GM18867 (cell line): ENCODE measurements at regions not wholly inside any gene's neighbourhood (a gene's known extent, or its start where the extent isn't known, plus 50 kb on each side); places are given as distances from the start of the nearest gene placed in this dataset.

ENCODE experiments used
- ATAC-seq: cut with Tn5 transposase; IDR thresholded peaks from one replicate; pipeline ENCODE4 v1.9.1; 2021; ENCODE audit warnings: mild to moderate bottlenecking, moderate library complexity; ENCODE audit not compliant: unreplicated experiment

DNA sequence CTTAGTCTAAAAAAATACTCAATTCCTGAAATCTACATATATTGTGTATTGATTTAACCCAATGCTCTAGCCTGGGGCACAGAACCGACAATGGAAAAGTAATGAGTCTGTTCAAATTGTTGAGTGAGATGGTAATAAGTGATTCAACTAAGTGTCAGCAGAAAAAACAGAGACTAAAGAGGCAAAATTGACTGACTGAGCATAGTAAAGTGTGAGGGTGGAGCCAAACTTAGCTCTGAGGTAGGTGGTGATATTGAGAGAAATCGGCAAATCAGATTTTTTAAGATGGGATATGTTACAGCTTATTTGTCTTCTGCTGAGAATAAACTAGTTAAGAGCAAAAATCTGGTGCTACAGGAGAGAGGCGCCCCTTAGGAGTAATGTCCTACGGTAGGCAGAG is 764.0 kb upstream of the LRRN3 start:
- no peak for ATAC-seq

DNA sequence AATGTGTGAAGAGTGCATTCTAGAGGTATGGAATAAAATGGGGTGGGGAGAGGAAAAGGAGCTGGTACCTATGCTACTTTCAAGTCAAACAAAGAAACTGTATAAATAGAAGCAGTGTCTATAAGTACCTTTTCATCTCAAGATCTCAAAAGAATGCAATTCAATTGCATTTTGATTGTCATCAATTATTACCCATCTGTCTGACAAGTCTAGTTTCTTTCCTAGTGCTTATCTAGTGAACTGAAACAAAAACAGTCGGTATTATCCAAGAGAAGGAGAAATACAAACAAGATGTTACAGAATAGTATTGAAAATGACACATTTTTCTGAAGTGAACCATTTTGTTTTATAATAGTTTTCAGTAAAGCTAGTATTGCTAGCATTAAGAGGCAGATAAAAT is 754.5 kb upstream of the LRRN3 start:
- ATAC-seq, result no peak

DNA sequence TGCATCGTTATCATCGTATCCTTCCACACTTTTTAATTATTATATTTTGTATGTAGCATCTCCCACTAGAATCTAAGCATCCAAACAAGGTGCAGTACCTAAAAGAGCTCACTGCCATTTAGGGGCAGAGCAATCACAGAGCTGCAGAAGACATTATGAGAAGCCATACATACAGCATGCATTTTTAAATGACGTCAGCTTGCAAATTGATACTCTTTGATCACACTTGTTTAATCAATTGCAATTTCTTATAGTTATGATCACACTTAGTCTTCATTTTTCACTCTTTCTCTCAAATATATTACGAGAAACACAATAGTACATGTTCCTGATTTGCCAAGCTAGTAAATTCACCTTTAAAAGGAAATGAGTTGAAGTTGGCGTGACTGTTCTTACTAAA is 753.3 kb upstream of the LRRN3 start:
- ATAC-seq, result no peak

DNA sequence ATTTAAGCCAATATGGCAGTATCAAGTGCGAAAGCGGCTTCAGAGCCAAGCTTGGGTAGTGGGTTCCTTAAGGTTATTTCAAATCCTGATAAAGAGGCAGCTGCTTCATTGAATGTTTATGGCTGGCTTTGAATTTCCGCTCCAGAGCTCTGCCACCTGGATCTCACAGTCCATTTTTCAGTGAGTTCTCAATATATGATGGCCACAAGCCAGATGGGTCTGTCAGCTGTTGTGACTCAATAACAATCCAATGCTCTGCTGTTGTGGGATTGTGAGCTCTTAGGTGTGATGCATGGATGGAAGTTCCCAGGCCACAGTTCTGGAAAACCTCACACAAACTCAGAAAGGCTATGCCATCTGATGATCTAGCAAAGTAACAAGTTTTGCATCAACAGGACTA is 743.8 kb upstream of the LRRN3 start:
- no peak for ATAC-seq

DNA sequence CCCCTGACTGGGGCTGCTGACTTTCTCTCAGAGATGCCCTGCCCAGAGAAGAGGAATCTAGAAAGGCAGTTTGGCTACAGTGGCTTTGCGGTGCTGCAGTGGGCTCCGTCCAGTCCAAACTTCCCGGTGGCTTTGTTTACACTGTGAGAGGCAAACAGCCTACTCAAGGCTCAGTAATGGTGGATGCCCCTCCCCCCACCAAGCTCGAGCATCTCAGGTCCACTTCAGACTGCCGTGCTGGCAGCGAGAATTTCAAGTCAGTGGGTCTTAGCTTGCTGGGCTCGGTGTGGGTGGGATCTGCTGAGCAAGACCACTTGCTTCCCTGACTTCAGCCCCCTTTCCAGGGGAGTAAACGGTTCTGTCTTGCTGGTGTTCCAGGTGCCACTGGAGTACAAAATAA is 734.5 kb upstream of the LRRN3 start:
- no peak for ATAC-seq

DNA sequence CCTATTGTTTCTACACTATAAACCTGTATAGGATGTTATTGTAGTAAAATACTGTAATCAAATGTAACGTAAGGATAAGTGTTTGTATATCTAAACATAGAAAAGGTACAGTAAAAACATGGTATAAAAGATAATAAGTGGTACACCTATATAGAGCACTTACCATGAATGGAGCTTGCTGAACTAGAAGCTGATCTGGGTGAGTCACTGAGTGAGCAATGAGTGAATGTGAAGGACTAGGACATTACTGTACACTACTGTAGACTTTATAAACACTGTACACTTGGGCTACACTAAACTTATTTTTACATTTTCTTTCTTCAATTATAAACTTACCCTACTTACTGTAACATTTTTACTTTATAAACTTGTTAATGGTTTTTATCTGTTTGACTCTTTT is 732.9 kb upstream of the LRRN3 start:
- no peak for ATAC-seq

DNA sequence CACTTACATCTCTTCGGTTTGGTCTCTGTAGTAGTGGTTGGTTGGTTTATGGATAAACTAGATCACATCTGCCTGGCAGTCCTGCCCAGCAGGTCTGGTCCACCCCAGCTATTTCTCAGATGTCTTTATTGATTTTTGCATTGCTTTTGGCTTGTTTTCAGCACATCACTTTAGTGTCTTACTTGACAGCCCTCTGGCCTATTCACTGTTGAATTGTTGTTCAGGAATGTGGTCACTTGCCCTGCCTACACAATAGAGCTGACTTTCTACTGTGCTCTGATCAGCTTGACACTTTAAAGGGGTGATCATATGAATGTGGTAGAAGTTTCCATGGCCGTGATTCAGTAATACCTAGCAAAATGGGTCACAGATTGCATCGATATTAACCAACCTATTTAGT is 719.2 kb upstream of the LRRN3 start:
- ATAC-seq, result no peak

DNA sequence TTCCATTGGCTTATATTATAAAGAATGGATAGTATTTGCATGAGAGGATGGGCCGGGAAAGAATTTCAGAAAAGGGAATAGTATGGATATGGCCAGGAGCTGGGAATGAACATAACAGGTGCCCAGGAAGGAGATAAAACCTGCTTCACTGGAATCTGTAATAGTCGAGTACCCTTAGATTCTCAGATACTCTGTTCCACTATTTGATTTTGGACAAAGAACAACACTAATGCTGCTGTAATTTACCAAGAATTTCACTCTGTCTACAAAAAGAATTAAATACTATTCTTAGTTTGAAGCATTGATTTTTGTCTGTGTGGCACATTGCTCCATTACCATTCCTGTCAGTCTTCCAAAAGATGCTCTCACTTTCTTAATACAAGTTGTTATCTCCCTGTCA is 718.2 kb upstream of the LRRN3 start:
- no peak for ATAC-seq

DNA sequence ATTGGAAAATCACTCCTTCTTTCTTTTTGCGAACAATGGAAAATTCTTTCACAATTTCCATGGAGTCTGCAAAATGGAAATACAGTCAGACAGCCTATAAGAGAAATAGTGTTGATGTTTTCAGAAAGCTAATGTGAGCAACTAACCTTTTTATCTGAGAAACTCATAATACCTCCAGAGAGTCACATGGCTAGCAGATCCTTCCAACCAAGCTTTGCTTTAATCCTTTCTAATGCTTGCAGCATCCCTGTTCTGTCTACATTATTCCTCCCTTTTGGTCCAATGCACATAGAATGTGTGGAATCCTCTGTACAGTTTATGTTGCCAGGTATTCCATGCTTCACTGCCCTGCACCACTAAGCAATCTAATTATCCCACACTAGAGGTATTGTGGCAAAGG is 717.5 kb upstream of the LRRN3 start:
- no peak for ATAC-seq

DNA sequence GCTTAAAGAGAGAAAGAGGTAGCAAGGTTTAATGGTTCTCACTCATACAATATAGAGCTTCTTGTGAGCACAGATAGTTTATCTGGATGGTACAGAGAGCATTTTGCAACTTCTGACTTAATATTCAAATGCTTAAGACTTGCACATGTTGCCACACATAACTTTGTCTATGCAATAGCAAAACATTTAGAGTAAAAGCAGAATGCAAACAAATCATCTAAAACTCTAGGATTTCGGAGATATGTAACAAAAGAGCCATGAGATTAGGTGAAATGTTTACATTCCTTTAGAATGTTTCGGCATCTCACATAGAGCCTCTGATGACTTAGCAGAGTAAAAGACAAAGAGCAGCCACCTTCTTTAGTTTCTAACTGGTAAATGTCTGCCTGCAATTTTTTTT is 717.1 kb upstream of the LRRN3 start:
- ATAC-seq, result no peak

DNA sequence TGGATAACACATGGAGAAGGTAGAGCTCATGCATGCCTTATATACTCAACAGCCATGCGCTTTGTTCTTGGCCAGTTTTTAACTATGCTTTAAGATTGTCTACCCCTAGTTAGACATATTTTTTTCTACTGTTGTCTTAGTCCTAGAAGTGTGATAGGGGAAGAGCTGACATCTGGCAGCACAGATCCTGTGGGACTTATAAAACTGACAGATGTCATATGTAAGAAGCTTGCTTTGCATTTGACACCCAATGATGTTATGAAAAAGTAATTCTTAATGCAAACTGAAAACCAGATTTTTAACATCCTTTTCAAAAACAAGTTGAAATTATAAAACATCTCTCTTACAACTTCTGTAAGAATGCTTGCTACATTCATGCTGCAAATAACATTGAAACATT is 715.9 kb upstream of the LRRN3 start:
- ATAC-seq, result no peak

DNA sequence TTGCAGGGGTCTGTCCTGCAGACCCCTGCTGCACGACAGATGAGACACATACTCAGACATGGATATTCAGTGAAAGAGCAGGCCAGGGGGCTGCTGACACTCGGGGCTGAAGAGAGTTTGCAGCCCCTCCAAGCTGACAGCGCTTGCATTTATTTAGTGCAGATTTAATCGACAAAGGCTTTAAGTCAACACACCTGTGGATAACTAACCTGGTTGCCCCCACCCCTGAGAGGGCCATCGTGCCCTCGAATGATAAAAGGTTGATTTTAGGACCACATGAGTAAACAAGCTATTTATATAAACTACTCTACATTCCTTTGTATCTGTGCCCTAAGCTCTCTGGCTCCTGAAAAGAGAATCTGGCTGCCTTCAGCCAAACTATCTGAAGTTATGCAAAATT is 708.2 kb upstream of the LRRN3 start:
- ATAC-seq, result no peak

DNA sequence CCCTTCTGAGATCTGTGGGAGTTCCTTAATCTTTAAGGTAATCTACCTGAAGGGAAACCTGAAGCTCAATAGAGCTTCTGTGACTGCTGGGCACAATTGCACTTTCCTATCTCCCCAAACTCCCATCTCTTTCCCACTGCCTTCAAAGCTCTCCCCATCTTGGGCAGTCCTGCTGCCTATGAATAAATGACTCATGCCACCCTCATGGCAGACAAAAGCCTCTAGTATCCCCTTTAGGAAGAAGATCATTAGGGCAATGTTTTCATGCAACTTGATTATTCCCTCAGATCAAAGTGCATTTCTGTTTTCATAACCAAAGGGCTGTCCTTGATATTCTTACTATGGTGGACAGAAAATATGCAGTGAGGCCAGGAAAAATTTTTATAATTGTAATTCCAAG is 704.9 kb upstream of the LRRN3 start:
- ATAC-seq, result no peak

DNA sequence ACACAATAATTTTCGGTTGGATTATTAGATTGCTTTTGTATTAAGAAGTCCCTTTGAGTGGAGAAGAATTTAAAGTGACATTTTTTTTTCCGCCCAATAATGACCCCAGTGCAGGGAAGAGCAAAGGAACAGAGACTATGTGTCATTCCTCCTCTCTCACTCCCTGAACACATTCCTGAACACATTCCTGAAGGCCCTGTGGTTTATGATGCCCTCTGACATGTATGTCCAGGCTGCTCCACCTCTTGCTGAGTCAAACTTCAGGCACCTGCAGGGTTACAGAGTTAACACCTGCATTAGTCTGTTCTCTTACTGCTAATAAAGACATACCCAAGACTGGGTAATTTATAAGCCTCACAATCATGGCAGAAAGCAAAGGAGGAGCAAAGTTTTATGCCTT is 704.0 kb upstream of the LRRN3 start:
- no peak for ATAC-seq

DNA sequence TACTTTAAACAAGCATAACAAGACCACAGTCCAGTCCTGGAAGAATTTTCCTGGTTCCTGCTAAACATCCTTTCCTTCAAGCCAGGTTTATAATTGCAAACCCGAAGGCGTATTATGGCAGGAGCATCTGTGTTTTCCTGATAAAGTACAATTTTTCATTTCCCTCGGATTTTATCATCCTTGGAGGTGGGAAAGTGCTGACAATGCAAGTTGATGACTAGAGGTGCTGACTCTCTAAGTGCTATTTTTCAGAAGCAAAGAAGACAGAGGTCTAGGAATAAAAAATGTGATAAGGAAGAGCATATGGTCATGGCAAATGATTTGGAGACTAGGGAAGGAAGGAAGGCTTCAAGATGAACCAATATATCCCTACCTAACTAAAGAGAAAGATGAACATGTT is 703.2 kb upstream of the LRRN3 start:
- no peak for ATAC-seq

DNA sequence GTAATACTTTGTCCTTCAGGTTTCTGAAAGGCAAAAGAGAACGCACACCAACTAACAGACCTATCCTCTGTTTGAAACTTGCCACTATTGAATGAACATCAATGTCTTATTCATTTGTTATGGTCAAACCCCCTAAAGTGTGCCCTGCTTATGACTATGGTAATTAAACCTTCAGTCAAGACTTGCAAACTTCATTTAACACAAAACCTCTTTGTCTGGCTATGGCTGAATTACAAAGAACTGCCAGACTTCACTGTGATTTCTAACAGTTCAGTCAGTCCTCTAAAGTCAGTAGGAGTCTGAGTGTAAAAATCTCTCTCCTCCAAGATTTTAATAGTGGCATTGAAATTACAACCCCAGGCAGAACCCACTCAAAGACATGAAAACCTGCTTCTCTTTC is 702.5 kb upstream of the LRRN3 start:
- no peak for ATAC-seq

DNA sequence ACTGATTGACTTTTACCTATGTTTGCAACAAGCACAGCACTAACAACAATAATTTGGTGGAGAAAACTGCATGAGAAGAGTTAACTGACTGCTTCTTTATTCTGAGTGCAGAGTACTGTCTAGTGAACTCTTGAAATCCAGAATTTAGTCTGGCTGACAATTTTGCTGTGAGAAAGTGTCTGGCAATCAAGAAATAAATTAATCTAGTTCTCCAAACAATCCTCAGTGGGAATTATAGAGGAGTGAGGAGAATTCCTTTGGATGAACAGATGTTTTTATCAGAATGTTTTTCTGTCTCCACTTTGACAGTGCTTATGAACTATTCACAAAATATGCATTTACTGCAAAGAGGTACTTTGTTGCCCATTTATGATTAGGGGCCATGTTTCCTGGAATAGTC is 694.9 kb upstream of the LRRN3 start:
- no peak for ATAC-seq

DNA sequence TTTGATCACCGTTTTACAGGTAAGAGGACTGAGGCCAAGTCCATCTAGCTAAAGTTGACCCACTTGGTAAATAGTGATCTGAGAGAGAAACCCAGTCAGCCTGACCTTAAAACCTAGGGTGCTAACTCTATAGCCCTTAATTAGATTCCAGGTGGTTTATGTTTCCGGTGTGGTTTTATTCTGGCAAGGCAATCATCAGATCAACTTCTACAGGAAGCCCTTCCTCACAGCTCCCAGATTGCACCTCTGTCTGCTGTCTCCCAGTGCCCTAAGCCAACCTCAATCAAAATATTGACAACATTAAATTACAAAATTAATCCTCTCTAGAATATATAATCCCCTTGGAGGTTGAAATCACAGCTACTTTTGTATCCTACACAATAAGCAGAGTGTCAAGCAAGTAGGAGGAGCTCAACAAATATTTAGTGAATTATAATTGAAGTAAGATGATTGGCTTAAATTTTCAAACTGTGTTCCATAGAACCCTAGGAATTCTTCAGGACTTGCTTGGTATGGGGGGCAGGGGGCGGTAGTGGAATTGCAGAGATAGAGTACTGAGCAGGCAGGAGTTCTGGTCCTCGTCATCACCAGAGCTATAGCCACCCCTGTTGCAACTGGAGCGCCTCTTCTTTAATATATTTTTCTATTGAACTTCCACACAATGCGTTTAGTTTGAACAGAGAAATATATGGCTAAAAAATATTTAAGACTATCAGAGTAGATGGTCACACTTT is 692.8 kb upstream of the LRRN3 start:
- no peak for ATAC-seq

DNA sequence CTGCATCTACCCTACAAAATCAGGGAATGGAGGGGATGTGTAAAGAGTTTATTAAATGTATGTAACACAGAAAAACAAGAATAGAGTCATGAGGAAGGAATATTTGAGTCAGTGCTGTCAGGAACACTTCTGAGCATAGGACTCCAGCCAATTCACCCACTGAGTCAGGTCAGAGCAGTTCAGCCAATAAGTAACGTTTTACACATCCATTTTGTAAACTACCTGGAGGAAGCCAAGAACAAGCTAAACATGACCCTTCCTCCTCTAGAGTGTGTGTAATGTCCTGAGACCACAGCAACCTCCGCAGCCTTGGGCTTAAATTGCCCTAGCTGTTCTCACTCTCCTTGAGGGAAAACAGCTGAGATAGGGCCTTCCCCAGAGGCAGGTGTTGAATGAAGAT is 691.5 kb upstream of the LRRN3 start:
- ATAC-seq, result no peak

DNA sequence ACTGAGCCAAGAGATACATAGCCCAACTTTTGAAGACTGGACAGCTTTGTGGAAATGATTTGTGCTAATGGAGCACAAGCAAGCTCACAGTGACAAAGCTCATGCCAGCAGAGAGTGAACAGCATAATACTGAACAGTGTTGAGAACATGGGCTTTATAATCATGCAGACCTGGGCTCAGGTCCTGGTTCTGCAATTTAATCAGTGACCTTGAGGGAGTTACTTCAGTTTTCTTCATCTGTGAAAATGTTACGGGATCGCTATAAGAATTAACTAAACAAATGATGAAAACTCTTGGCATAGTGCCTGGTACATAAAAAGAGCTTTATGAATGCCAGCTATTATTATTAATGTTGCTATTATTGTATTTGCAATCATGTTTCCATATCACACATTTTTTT is 690.5 kb upstream of the LRRN3 start:
- ATAC-seq, result no peak

DNA sequence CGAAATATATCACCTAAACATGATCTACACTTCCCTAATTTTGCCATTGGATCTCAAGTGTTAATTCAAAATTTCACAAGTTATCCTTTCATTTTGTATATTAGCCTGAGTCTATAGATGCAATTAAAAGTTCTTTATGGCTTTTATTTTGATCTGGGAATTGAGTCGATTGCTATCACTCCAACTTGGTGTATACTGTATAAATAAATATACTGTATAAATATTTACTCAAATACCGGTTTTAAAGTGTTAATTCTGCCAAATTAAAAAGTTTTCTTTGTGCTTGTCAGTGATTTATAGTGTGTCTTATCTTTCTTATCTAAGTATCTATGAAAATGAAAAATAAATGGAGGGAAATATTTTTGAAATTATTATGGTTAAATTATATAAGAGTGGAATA is 683.7 kb upstream of the LRRN3 start:
- ATAC-seq, result no peak

DNA sequence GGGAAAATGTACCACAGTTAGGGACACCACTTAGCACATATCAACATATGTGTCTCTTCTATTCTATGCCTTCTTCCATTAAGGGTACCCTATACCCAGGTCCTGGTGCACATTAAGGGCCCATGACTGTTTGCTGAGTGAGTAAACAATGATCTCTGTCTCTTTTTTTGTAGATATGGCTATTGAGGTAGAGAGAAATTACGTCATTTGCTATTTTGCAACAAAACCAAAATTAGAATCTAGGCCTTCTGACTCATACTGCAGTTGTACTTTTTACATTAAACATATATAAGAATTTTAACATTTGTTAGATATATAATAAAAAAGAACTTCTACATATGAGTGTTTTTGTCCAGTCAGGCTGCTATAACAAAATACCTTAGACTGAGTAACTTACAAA is 683.2 kb upstream of the LRRN3 start:
- ATAC-seq, result no peak

DNA sequence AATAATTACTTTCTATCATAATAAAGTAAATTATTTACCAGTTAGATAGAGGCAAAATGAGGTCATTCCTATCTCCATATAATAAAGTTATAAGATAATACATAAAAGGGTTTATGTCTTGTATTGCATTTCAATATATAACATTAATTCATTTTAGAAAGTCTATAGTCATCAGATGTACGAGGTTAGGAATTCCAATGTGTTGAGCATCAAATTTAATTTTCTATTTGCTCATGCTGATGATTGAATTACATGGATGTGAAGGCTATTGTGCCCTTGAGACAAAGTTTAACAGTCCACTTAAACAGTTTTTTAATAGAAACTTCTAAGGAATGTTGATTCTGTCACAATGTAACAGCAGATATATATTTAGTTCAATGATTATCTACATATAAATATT is 678.3 kb upstream of the LRRN3 start:
- ATAC-seq, result no peak

DNA sequence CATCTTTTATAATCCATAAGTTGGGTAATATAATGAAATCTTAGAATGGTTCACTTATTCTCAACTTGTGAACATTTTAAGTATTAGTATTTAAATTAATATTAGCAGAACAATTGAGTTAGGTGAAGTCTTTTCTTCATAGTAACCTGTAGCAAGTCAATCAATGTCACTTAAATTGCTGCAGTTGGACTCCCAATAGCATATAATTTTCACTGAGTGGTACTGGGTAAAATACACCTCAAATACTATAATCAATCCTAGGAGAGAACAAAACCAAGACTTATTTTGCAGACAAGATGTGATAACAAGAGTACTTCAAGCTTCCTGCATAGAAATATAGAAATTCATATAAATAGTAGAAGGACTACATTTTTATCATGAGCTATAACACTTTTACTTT is 677.9 kb upstream of the LRRN3 start:
- ATAC-seq, result no peak
